HEK293 (cell line): ENCODE measurements at regions not wholly inside any gene's neighbourhood (a gene's known extent, or its start where the extent isn't known, plus 50 kb on each side); places are given as distances from the start of the nearest gene placed in this dataset.

Source experiments
- CTCF ChIA-PET: fragments of 350-600 bp; formaldehyde crosslinking; extraction: SDS; loops from one replicate; lab custom pipeline; 2021; ENCODE audit warnings: antibody characterized with exemption; lab: Yijun Ruan, JAX
- POLR2A ChIA-PET: fragments of 300-600 bp; formaldehyde crosslinking; extraction: SDS; loops from one replicate; lab custom pipeline; 2020; ENCODE audit warnings: antibody characterized with exemption, inconsistent platforms; lab: Yijun Ruan, JAX
- H3K27ac ChIP-seq: fragments of 200-500 bp; sonication (Bioruptor generic); 2 replicates; pipeline ENCODE4 v1.5.1; 2014; ENCODE audit warnings: low read depth, low read length, control low read depth, inconsistent platforms; ENCODE audit errors: extremely low read depth
- H3K36me3 ChIP-seq, 2 experiments: fragments of 200-500 bp in 1 of 2; sonication (Bioruptor generic) in 1 of 2; 1 replicate in 1 of 2; 2 replicates in 1 of 2; pipeline ENCODE4 v1.5.1; 2014 to 2017; ENCODE audit warnings: inconsistent platforms in 2 of 2, low read length in 2 of 2; ENCODE audit not compliant: control insufficient read depth in 2 of 2, insufficient read depth in 1 of 2
- H3K4me1 ChIP-seq: fragments of 200-500 bp; sonication (Bioruptor generic); 2 replicates; pipeline ENCODE4 v1.5.1; 2014; ENCODE audit warnings: mild to moderate bottlenecking, low read length, inconsistent platforms; ENCODE audit not compliant: control insufficient read depth, insufficient read depth
- H3K4me3 ChIP-seq: 2 replicates; pipeline ENCODE4 v1.5.1; 2011; ENCODE audit warnings: low read depth, mild to moderate bottlenecking, control low read depth, low read length, moderate library complexity
- H3K9me3 ChIP-seq: fragments of 200-500 bp; sonication (Bioruptor generic); 2 replicates; pipeline ENCODE4 v1.5.1; 2014; ENCODE audit warnings: low read depth, low read length, inconsistent platforms; ENCODE audit not compliant: control insufficient read depth, insufficient read depth
- FEZF1 ChIP-seq: fragments of 450-650 bp; formaldehyde crosslinking; IDR thresholded peaks from 2 replicates; pipeline ENCODE4 v1.5.1; 2016; ENCODE audit warnings: missing biosample characterization, missing genetic modification characterization
- GLIS1 ChIP-seq: fragments of 450-650 bp; formaldehyde crosslinking; IDR thresholded peaks from 2 replicates; pipeline ENCODE4 v1.5.1; 2016; ENCODE audit warnings: missing biosample characterization, missing genetic modification characterization
- GLIS2 ChIP-seq: fragments of 450-650 bp; formaldehyde crosslinking; IDR thresholded peaks from 2 replicates; pipeline ENCODE4 v1.5.1; 2016; ENCODE audit warnings: missing biosample characterization, missing genetic modification characterization
- KLF1 ChIP-seq: fragments of 450-650 bp; formaldehyde crosslinking; IDR thresholded peaks from 2 replicates; pipeline ENCODE4 v1.5.1; 2016; ENCODE audit warnings: missing biosample characterization, missing genetic modification characterization
- KLF7 ChIP-seq: fragments of 450-650 bp; formaldehyde crosslinking; IDR thresholded peaks from 2 replicates; pipeline ENCODE4 v1.5.1; 2016; ENCODE audit warnings: missing biosample characterization, missing genetic modification characterization, borderline replicate concordance
- SCRT1 ChIP-seq: fragments of 450-650 bp; formaldehyde crosslinking; IDR thresholded peaks from 2 replicates; pipeline ENCODE4 v1.5.1; 2016; ENCODE audit warnings: missing biosample characterization, missing genetic modification characterization, borderline replicate concordance
- WT1 ChIP-seq: fragments of 450-650 bp; formaldehyde crosslinking; IDR thresholded peaks from 2 replicates; pipeline ENCODE4 v1.5.1; 2016; ENCODE audit warnings: missing biosample characterization, missing genetic modification characterization
- ZBTB20 ChIP-seq: fragments of 450-650 bp; formaldehyde crosslinking; IDR thresholded peaks from 2 replicates; pipeline ENCODE4 v1.5.1; 2016; ENCODE audit warnings: missing biosample characterization, missing genetic modification characterization
- ZBTB8A ChIP-seq: fragments of 450-650 bp; formaldehyde crosslinking; IDR thresholded peaks from 2 replicates; pipeline ENCODE4 v1.5.1; 2016; ENCODE audit warnings: missing biosample characterization, missing genetic modification characterization
- ZEB2 ChIP-seq: fragments of 450-650 bp; formaldehyde crosslinking; IDR thresholded peaks from 2 replicates; pipeline ENCODE4 v1.5.1; 2016; ENCODE audit warnings: missing biosample characterization, missing genetic modification characterization
- ZNF157 ChIP-seq: fragments of 450-650 bp; formaldehyde crosslinking; IDR thresholded peaks from 2 replicates; pipeline ENCODE4 v1.5.1; 2016; ENCODE audit warnings: missing biosample characterization, missing genetic modification characterization
- ZNF202 ChIP-seq: fragments of 450-650 bp; formaldehyde crosslinking; IDR thresholded peaks from 2 replicates; pipeline ENCODE4 v1.5.1; 2016; ENCODE audit warnings: missing biosample characterization, missing genetic modification characterization, borderline replicate concordance
- ZNF23 ChIP-seq: fragments of 450-650 bp; formaldehyde crosslinking; IDR thresholded peaks from 2 replicates; pipeline ENCODE4 v1.5.1; 2016; ENCODE audit warnings: missing biosample characterization, missing genetic modification characterization, borderline replicate concordance
- ZNF274 ChIP-seq, 2 experiments: fragments of 200-500 bp in 1 of 2; fragments of 450-650 bp in 1 of 2; sonication (Bioruptor generic) in 1 of 2; formaldehyde crosslinking in 1 of 2; IDR thresholded peaks; 2 replicates each; pipeline versions ENCODE4 v1.5.1 to v1.6.1; 2014 to 2016; ENCODE audit warnings: borderline replicate concordance in 1 of 2, inconsistent platforms in 1 of 2, low read length in 1 of 2, missing biosample characterization in 1 of 2, missing genetic modification characterization in 1 of 2
- ZNF302 ChIP-seq: fragments of 450-650 bp; formaldehyde crosslinking; IDR thresholded peaks from 2 replicates; pipeline ENCODE4 v1.5.1; 2016; ENCODE audit warnings: missing biosample characterization, missing genetic modification characterization, low read depth
- ZNF548 ChIP-seq: fragments of 450-650 bp; formaldehyde crosslinking; IDR thresholded peaks from 2 replicates; pipeline ENCODE4 v1.5.1; 2016; ENCODE audit warnings: missing biosample characterization, missing genetic modification characterization
- ZNF549 ChIP-seq: fragments of 450-650 bp; IDR thresholded peaks from 2 replicates; pipeline ENCODE4 v1.5.1; 2018; ENCODE audit warnings: missing biosample characterization, missing genetic modification characterization, mild to moderate bottlenecking, inconsistent platforms, moderate library complexity
- ZNF629 ChIP-seq: fragments of 450-650 bp; formaldehyde crosslinking; IDR thresholded peaks from 2 replicates; pipeline ENCODE4 v1.5.1; 2017; ENCODE audit warnings: missing biosample characterization, missing genetic modification characterization
- ZNF792 ChIP-seq: fragments of 450-650 bp; formaldehyde crosslinking; IDR thresholded peaks from 2 replicates; pipeline ENCODE4 v1.5.1; 2016; ENCODE audit warnings: missing biosample characterization, missing genetic modification characterization
- ZNF843 ChIP-seq: fragments of 450-650 bp; formaldehyde crosslinking; IDR thresholded peaks from 2 replicates; pipeline ENCODE4 v1.5.1; 2016; ENCODE audit warnings: missing biosample characterization, missing genetic modification characterization
- TF ChIP-seq, protein P1 (sequence below): fragments of 450-650 bp; formaldehyde crosslinking; IDR thresholded peaks from 2 replicates; pipeline ENCODE4 v1.5.1; 2016; ENCODE audit warnings: missing biosample characterization, missing genetic modification characterization
- TF ChIP-seq, protein P2 (sequence below): fragments of 450-650 bp; formaldehyde crosslinking; IDR thresholded peaks from 2 replicates; pipeline ENCODE4 v1.5.1; 2016; ENCODE audit warnings: missing biosample characterization, missing genetic modification characterization
- TF ChIP-seq, protein P3 (sequence below): fragments of 450-650 bp; formaldehyde crosslinking; optimal IDR thresholded peaks from 2 replicates; pipeline ENCODE3; 2016; ENCODE audit warnings: missing biosample characterization, mild to moderate bottlenecking, missing genetic modification characterization
- TF ChIP-seq, protein P4 (sequence below): fragments of 450-650 bp; formaldehyde crosslinking; conservative IDR thresholded peaks from 2 replicates; pipeline ENCODE4 v1.5.1; 2016; ENCODE audit warnings: low read depth, missing biosample characterization, missing genetic modification characterization
- TF ChIP-seq, protein P5 (sequence below): fragments of 450-650 bp; formaldehyde crosslinking; IDR thresholded peaks from 2 replicates; pipeline ENCODE4 v1.5.1; 2017; ENCODE audit warnings: missing biosample characterization, missing genetic modification characterization
- TF ChIP-seq, protein P6 (sequence below): fragments of 450-650 bp; formaldehyde crosslinking; IDR thresholded peaks from 2 replicates; pipeline ENCODE4 v1.5.1; 2016; ENCODE audit warnings: missing biosample characterization, missing genetic modification characterization

DNA sequence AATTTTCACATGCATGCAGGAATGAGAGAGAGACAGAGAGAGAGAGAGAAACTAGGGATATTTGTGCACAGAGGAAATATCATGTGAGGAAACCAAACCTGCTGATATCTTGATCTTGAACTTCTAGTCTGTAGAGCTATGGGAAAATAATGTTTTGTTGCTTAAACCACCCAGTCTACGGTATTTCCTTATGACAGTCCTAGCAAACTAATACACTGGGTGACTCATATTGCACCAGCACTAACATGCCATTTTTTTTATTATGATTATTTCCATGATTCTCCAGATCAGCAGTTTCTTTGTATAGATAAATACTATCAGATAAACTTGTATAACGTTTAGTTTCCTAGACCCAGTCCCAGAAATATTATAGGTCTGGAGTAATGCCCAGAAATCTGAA, 1259.0 kb downstream of the ZPLD1 start:
- H3K9me3 ChIP-seq, result no peaks in the 10 kb centered on the region
- no peaks in the 10 kb centered on the region for H3K36me3 ChIP-seq
- TF ChIP-seq, protein P1, sequence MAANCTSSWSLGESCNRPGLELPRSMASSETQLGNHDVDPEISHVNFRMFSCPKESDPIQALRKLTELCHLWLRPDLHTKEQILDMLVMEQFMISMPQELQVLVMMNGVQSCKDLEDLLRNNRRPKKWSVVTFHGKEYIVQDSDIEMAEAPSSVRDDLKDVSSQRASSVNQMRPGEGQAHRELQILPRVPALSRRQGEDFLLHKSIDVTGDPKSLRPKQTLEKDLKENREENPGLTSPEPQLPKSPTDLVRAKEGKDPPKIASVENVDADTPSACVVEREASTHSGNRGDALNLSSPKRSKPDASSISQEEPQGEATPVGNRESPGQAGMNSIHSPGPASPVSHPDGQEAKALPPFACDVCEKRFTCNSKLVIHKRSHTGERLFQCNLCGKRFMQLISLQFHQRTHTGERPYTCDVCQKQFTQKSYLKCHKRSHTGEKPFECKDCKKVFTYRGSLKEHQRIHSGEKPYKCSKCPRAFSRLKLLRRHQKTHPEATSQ (tag by site-specific recombination), result no peak
- TF ChIP-seq GLIS1 (tag by site-specific recombination) (no peak), ZNF23 (tag by site-specific recombination) (no peak), ZNF202 (no peak)
- TF ChIP-seq, protein P2, sequence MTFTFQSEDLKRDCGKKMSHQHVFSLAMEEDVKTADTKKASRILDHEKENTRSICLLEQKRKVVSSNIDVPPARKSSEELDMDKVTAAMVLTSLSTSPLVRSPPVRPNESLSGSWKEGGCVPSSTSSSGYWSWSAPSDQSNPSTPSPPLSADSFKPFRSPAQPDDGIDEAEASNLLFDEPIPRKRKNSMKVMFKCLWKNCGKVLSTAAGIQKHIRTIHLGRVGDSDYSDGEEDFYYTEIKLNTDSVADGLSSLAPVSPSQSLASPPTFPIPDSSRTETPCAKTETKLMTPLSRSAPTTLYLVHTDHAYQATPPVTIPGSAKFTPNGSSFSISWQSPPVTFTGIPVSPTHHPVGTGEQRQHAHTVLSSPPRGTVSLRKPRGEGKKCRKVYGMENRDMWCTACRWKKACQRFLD (tag by site-specific recombination), result no peak
- TF ChIP-seq, protein P3, sequence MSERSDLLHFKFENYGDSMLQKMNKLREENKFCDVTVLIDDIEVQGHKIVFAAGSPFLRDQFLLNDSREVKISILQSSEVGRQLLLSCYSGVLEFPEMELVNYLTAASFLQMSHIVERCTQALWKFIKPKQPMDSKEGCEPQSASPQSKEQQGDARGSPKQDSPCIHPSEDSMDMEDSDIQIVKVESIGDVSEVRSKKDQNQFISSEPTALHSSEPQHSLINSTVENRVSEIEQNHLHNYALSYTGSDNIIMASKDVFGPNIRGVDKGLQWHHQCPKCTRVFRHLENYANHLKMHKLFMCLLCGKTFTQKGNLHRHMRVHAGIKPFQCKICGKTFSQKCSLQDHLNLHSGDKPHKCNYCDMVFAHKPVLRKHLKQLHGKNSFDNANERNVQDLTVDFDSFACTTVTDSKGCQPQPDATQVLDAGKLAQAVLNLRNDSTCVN (tag by site-specific recombination), result no peak
- TF ChIP-seq, protein P4, sequence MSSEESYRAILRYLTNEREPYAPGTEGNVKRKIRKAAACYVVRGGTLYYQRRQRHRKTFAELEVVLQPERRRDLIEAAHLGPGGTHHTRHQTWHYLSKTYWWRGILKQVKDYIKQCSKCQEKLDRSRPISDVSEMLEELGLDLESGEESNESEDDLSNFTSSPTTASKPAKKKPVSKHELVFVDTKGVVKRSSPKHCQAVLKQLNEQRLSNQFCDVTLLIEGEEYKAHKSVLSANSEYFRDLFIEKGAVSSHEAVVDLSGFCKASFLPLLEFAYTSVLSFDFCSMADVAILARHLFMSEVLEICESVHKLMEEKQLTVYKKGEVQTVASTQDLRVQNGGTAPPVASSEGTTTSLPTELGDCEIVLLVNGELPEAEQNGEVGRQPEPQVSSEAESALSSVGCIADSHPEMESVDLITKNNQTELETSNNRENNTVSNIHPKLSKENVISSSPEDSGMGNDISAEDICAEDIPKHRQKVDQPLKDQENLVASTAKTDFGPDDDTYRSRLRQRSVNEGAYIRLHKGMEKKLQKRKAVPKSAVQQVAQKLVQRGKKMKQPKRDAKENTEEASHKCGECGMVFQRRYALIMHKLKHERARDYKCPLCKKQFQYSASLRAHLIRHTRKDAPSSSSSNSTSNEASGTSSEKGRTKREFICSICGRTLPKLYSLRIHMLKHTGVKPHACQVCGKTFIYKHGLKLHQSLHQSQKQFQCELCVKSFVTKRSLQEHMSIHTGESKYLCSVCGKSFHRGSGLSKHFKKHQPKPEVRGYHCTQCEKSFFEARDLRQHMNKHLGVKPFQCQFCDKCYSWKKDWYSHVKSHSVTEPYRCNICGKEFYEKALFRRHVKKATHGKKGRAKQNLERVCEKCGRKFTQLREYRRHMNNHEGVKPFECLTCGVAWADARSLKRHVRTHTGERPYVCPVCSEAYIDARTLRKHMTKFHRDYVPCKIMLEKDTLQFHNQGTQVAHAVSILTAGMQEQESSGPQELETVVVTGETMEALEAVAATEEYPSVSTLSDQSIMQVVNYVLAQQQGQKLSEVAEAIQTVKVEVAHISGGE (tag by site-specific recombination), result no peak
- TF ChIP-seq, protein P5, sequence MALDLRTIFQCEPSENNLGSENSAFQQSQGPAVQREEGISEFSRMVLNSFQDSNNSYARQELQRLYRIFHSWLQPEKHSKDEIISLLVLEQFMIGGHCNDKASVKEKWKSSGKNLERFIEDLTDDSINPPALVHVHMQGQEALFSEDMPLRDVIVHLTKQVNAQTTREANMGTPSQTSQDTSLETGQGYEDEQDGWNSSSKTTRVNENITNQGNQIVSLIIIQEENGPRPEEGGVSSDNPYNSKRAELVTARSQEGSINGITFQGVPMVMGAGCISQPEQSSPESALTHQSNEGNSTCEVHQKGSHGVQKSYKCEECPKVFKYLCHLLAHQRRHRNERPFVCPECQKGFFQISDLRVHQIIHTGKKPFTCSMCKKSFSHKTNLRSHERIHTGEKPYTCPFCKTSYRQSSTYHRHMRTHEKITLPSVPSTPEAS, result no peak
- TF ChIP-seq, all 188 proteins: peak for 0
- Histone ChIP-seq H3K4me1 (no peaks in the 10 kb centered on the region), H3K27ac (no peak overlapping the region), H3K4me3 (no peak overlapping the region)
- CTCF ChIA-PET, result no interaction called here
- POLR2A ChIA-PET, result no interaction called here

DNA sequence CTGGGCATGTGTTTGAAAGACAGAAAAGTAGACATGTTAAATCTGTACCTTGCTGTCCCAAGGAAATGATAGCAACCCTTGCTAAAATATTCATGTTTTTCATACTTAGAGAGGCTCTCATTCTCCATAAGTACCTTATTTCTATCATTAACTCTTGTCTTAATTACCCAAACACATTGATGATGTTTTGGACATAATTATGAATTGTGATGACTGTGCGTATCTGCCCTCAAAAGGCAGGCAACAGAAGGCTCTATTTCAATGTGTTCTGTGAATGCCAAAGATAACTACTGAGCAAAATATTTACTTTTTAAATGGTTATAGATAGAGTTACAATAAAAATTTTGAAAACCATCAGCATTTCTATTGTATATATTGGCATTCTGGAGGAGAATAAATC, 1263.8 kb downstream of the ZPLD1 start:
- Histone ChIP-seq H3K4me1 (no peaks in the 10 kb centered on the region), H3K4me3 (no peak overlapping the region), H3K27ac (no peak overlapping the region), H3K36me3 (no peaks in the 10 kb centered on the region), H3K9me3 (no peaks in the 10 kb centered on the region)
- CTCF ChIA-PET, result no interaction called here
- POLR2A ChIA-PET, result no interaction called here
- TF ChIP-seq KLF7 (tag by site-specific recombination) (no peak), ZNF843 (no peak), ZNF548 (tag by site-specific recombination) (no peak), FEZF1 (tag by site-specific recombination) (no peak), ZNF302 (tag by site-specific recombination) (no peak), ZNF157 (tag by site-specific recombination) (no peak), ZNF274 (IDR thresholded peaks at IDR 0.05; ENCODE audit: low read length) (no peak), ZNF274 (tag by site-specific recombination; IDR thresholded peaks at IDR 0.05; ENCODE audit: borderline replicate concordance) (no peak), ZNF792 (tag by site-specific recombination) (no peak), ZNF549 (tag by site-specific recombination) (no peak), WT1 (tag by site-specific recombination) (no peak), ZBTB20 (tag by site-specific recombination) (no peak), KLF1 (tag by site-specific recombination) (no peak), ZNF629 (tag by site-specific recombination) (no peak), SCRT1 (tag by site-specific recombination) (no peak), ZEB2 (tag by site-specific recombination) (no peak), ZBTB8A (tag by site-specific recombination) (no peak), GLIS2 (tag by site-specific recombination) (no peak)
- TF ChIP-seq, protein P6, sequence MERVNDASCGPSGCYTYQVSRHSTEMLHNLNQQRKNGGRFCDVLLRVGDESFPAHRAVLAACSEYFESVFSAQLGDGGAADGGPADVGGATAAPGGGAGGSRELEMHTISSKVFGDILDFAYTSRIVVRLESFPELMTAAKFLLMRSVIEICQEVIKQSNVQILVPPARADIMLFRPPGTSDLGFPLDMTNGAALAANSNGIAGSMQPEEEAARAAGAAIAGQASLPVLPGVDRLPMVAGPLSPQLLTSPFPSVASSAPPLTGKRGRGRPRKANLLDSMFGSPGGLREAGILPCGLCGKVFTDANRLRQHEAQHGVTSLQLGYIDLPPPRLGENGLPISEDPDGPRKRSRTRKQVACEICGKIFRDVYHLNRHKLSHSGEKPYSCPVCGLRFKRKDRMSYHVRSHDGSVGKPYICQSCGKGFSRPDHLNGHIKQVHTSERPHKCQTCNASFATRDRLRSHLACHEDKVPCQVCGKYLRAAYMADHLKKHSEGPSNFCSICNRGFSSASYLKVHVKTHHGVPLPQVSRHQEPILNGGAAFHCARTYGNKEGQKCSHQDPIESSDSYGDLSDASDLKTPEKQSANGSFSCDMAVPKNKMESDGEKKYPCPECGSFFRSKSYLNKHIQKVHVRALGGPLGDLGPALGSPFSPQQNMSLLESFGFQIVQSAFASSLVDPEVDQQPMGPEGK (tag by site-specific recombination), result no peak
